ENCODE measurements at regions not wholly inside any gene's neighbourhood (a gene's known extent, or its start where the extent isn't known, plus 50 kb on each side); places are given as distances from the start of the nearest gene placed in this dataset.

DNA sequence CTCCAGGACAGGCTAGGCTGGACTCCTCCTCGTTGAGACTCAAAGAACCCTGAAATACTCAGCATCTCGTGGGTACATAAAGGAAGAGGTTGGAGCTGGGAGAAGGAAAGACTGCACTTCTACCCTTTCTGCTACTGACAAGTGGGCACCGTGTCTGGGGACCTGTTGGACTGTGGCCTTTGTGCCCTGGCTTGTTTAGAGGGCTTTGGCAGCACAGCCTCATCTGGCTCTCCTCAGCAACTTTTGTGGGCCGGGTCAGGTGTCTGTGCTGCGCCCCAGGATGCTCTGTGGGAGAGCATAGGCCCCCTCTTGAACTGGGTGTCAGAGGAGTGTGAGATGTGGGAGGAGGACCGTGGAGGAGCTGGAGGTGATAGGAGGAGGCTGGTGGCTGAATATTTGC is 142.4 kb downstream of the FCRL5 start:
- POLR2A ChIA-PET, result no interaction called here
- in situ Hi-C loops (cut with HindIII; ENCODE audit: low pct_unique_long_range_greater_than_20kb, low sequenced_read_pairs), result no loop called here
- 0 out of 2 replicates have a peak, but pooled peaks cover 3% of the 10 kb centered on the region for H3K27me3 ChIP-seq (ENCODE audit: control insufficient read depth, insufficient read depth, low read length)
- CTCF ChIA-PET, result no interaction called here
- TF ChIP-seq, protein P1, sequence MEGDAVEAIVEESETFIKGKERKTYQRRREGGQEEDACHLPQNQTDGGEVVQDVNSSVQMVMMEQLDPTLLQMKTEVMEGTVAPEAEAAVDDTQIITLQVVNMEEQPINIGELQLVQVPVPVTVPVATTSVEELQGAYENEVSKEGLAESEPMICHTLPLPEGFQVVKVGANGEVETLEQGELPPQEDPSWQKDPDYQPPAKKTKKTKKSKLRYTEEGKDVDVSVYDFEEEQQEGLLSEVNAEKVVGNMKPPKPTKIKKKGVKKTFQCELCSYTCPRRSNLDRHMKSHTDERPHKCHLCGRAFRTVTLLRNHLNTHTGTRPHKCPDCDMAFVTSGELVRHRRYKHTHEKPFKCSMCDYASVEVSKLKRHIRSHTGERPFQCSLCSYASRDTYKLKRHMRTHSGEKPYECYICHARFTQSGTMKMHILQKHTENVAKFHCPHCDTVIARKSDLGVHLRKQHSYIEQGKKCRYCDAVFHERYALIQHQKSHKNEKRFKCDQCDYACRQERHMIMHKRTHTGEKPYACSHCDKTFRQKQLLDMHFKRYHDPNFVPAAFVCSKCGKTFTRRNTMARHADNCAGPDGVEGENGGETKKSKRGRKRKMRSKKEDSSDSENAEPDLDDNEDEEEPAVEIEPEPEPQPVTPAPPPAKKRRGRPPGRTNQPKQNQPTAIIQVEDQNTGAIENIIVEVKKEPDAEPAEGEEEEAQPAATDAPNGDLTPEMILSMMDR (IDR thresholded peaks at IDR 0.05), result no peak
- TF ChIP-seq, protein P2, sequence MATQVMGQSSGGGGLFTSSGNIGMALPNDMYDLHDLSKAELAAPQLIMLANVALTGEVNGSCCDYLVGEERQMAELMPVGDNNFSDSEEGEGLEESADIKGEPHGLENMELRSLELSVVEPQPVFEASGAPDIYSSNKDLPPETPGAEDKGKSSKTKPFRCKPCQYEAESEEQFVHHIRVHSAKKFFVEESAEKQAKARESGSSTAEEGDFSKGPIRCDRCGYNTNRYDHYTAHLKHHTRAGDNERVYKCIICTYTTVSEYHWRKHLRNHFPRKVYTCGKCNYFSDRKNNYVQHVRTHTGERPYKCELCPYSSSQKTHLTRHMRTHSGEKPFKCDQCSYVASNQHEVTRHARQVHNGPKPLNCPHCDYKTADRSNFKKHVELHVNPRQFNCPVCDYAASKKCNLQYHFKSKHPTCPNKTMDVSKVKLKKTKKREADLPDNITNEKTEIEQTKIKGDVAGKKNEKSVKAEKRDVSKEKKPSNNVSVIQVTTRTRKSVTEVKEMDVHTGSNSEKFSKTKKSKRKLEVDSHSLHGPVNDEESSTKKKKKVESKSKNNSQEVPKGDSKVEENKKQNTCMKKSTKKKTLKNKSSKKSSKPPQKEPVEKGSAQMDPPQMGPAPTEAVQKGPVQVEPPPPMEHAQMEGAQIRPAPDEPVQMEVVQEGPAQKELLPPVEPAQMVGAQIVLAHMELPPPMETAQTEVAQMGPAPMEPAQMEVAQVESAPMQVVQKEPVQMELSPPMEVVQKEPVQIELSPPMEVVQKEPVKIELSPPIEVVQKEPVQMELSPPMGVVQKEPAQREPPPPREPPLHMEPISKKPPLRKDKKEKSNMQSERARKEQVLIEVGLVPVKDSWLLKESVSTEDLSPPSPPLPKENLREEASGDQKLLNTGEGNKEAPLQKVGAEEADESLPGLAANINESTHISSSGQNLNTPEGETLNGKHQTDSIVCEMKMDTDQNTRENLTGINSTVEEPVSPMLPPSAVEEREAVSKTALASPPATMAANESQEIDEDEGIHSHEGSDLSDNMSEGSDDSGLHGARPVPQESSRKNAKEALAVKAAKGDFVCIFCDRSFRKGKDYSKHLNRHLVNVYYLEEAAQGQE (IDR thresholded peaks at IDR 0.05; ENCODE audit: insufficient read depth in 1 of 2, low read depth in 2 of 2, low read length in 1 of 2), result no peak
- TF ChIP-seq SIN3A (IDR thresholded peaks at IDR 0.05; ENCODE audit: borderline replicate concordance, insufficient read depth, low read depth, low read length) (no peak), TCF7L2 (IDR thresholded peaks at IDR 0.05; ENCODE audit: low read depth, low read length) (no peak), POLR2AphosphoS5 (IDR thresholded peaks at IDR 0.05; ENCODE audit: low read depth, low read length) (no peak)
- intact Hi-C loops (cut with micrococcal nuclease; ENCODE audit: unreplicated experiment), result no loop called here
- no peaks in the 10 kb centered on the region for H3K36me3 ChIP-seq (ENCODE audit: control insufficient read depth, insufficient read depth, low read length)
- no peaks in the 10 kb centered on the region for H3K4me1 ChIP-seq (ENCODE audit: control insufficient read depth, insufficient read depth, low read length)
- DNase-seq (ENCODE audit: low read depth, low spot score) (no peak), ATAC-seq (no peak)
- no TSS peak for BruUV-seq (replicated peaks)
- no peak overlapping the region for H3K27ac ChIP-seq (ENCODE audit: low read length)
- H3K9me3 ChIP-seq (ENCODE audit: control insufficient read depth, insufficient read depth, low read depth, low read length), result no peaks in the 10 kb centered on the region
- H3K4me3 ChIP-seq (ENCODE audit: low read depth in 2 of 2, low read length in 2 of 2), result no peak overlapping the region

DNA sequence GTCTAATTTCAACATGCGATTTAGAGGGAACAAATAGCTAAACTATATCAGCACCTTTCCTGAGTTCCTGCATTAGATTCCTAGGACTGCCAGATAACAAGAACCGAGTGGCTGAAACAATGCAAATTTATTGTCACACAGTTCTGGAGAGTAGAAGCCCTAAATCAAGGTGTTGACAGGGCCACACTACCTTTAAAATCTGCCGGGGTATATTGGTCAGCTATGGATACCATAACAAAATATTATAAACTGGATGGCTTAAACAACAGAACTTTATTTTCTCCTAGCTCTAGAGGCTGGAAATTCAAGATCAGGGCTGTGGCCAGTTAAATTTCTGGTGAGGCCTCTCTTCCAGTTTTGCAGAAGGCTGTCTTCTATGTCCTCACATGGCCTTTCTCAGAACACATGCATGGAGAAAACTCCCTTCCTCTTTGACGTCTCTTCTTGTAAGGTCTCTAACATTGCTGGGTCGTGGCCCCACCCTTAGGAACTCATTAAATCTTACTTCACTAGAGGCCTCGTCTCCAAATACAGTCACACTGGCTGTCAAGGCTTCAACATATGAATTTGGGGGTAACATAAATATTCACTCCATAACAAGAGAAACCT is 144.3 kb downstream of the FCRL5 start:
- ATAC-seq (no peak), DNase-seq (ENCODE audit: low read depth, low spot score) (no peak)
- Histone ChIP-seq H3K9me3 (ENCODE audit: control insufficient read depth, insufficient read depth, low read depth, low read length) (no peaks in the 10 kb centered on the region), H3K36me3 (ENCODE audit: control insufficient read depth, insufficient read depth, low read length) (no peaks in the 10 kb centered on the region), H3K4me3 (ENCODE audit: low read depth in 2 of 2, low read length in 2 of 2) (no peak overlapping the region), H3K27ac (ENCODE audit: low read length) (no peak overlapping the region), H3K27me3 (ENCODE audit: control insufficient read depth, insufficient read depth, low read length) (0 out of 2 replicates have a peak, but pooled peaks cover 3% of the 10 kb centered on the region), H3K4me1 (ENCODE audit: control insufficient read depth, insufficient read depth, low read length) (no peaks in the 10 kb centered on the region)
- intact Hi-C loops (cut with micrococcal nuclease; ENCODE audit: unreplicated experiment) (no loop called here), in situ Hi-C loops (cut with HindIII; ENCODE audit: low pct_unique_long_range_greater_than_20kb, low sequenced_read_pairs) (no loop called here)
- no TSS peak for BruUV-seq (replicated peaks)
- ChIA-PET POLR2A (no interaction called here), CTCF (interaction anchor here (0.6 kb wide), 1 partner anchor 316 kb away, joined by 5 read pairs; no protein-coding TSS in a partner anchor)
- TF ChIP-seq SIN3A (IDR thresholded peaks at IDR 0.05; ENCODE audit: borderline replicate concordance, insufficient read depth, low read depth, low read length) (no peak), TCF7L2 (IDR thresholded peaks at IDR 0.05; ENCODE audit: low read depth, low read length) (no peak), POLR2AphosphoS5 (IDR thresholded peaks at IDR 0.05; ENCODE audit: low read depth, low read length) (no peak)
- TF ChIP-seq, protein P1 (IDR thresholded peaks at IDR 0.05), result no peak
- TF ChIP-seq, protein P2 (IDR thresholded peaks at IDR 0.05; ENCODE audit: insufficient read depth in 1 of 2, low read depth in 2 of 2, low read length in 1 of 2), result no peak
